HG02938 (cell line): ENCODE measurements at regions not wholly inside any gene's neighbourhood (a gene's known extent, or its start where the extent isn't known, plus 50 kb on each side); places are given as distances from the start of the nearest gene placed in this dataset.
"Not testable (repeated sequence)": the region's sequence is repeated elsewhere in the genome, so short reads cannot be mapped to it uniquely, and the experiment has no call there.

ENCODE experiments used
- ATAC-seq: cut with Tn5 transposase; IDR thresholded peaks from one replicate; pipeline ENCODE4 v1.9.1; 2021; ENCODE audit warnings: mild to moderate bottlenecking, moderate library complexity; ENCODE audit not compliant: unreplicated experiment

GRCh38 chr20:11689262-11689661 lies 228.4 kb upstream of the BTBD3 start:
- ATAC-seq = no peak

GRCh38 chr20:11691766-11692165 lies 225.9 kb upstream of the BTBD3 start:
- no peak for ATAC-seq

GRCh38 chr20:11692567-11692966 lies 225.1 kb upstream of the BTBD3 start:
- ATAC-seq = no peak

- ATAC-seq = no peak
These were observed 223.2 kb upstream of the BTBD3 start for GRCh38 chr20:11694467-11694866.

- no peak for ATAC-seq
These were observed 220.6 kb upstream of the BTBD3 start for GRCh38 chr20:11697055-11697454.

- no peak for ATAC-seq
These were observed 220.0 kb upstream of the BTBD3 start for GRCh38 chr20:11697646-11698045.

GRCh38 chr20:11698124-11698523 lies 219.6 kb upstream of the BTBD3 start:
- no peak for ATAC-seq

GRCh38 chr20:11700831-11701230 lies 216.9 kb upstream of the BTBD3 start:
- no peak for ATAC-seq

- ATAC-seq = no peak
These were observed 214.8 kb upstream of the BTBD3 start for GRCh38 chr20:11702721-11703518.

- no peak for ATAC-seq
These were observed 212.2 kb upstream of the BTBD3 start for GRCh38 chr20:11705512-11705911.

- not testable (repeated sequence) for ATAC-seq
These were observed 209.5 kb upstream of the BTBD3 start for GRCh38 chr20:11708223-11708622.

- ATAC-seq = no peak
These were observed 206.5 kb upstream of the BTBD3 start for GRCh38 chr20:11711214-11711613.

- ATAC-seq = no peak
These were observed 205.0 kb upstream of the BTBD3 start for GRCh38 chr20:11712639-11713160.

GRCh38 chr20:11714886-11715285 lies 202.8 kb upstream of the BTBD3 start:
- no peak for ATAC-seq

GRCh38 chr20:11716239-11716944 lies 201.3 kb upstream of the BTBD3 start:
- ATAC-seq = no peak

GRCh38 chr20:11716945-11717248 lies 200.8 kb upstream of the BTBD3 start:
- no peak for ATAC-seq

GRCh38 chr20:11717562-11717961 lies 200.1 kb upstream of the BTBD3 start:
- ATAC-seq = no peak

- no peak for ATAC-seq
These were observed 199.1 kb upstream of the BTBD3 start for GRCh38 chr20:11718474-11719094.

GRCh38 chr20:11719153-11719552 lies 198.5 kb upstream of the BTBD3 start:
- ATAC-seq = no peak

- ATAC-seq = no peak
These were observed 196.3 kb upstream of the BTBD3 start for GRCh38 chr20:11721411-11721810.

GRCh38 chr20:11724097-11724496 lies 193.6 kb upstream of the BTBD3 start:
- no peak for ATAC-seq

- no peak for ATAC-seq
These were observed 191.7 kb upstream of the BTBD3 start for GRCh38 chr20:11726026-11726425.
